22Rv1 (cell line): ENCODE measurements at regions not wholly inside any gene's neighbourhood (a gene's known extent, or its start where the extent isn't known, plus 50 kb on each side); places are given as distances from the start of the nearest gene placed in this dataset.

Experiments used
- CTCF ChIP-seq: fragments of 450-650 bp; IDR thresholded peaks from 2 replicates; pipeline ENCODE4 v1.5.1; 2017; ENCODE audit warnings: mild to moderate bottlenecking
- ZFX ChIP-seq: fragments of 450-650 bp; IDR thresholded peaks from 2 replicates; pipeline ENCODE4 v1.6.1; 2017; ENCODE audit warnings: antibody characterized with exemption, borderline replicate concordance

GRCh38 chr2:145049475-145049874 lies 529.6 kb upstream of the ZEB2 start:
- TF ChIP-seq CTCF (no peak), ZFX (no peak)
